GM19468 (cell line): ENCODE measurements at regions not wholly inside any gene's neighbourhood (a gene's known extent, or its start where the extent isn't known, plus 50 kb on each side); places are given as distances from the start of the nearest gene placed in this dataset.
"Not testable (repeated sequence)": the region's sequence is repeated elsewhere in the genome, so short reads cannot be mapped to it uniquely, and the experiment has no call there.

Experiments used
- ATAC-seq: cut with Tn5 transposase; IDR thresholded peaks from one replicate; pipeline ENCODE4 v1.9.1; 2021; ENCODE audit warnings: mild to moderate bottlenecking, moderate library complexity, moderate number of reproducible peaks; ENCODE audit not compliant: unreplicated experiment; ENCODE audit errors: extremely low read depth

DNA sequence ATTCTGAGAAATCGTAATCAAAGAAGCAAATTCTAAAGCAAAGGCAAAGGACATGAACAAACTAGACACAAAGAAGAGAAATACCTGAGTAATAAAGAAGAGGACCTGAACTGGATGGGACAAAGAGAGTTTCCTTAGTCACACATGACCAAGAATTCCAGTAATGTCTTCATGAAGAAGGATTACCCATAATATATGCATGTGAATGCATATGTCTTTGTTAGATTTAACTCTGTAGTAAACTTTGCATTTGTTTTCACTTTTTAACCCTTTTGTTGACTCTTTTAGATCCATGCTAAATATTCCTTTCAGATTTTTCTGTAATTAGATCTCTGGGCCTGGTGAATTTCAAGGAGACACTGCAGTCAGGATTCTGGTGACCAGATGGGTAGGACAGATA is 279.8 kb downstream of the ARRDC4 start:
- no peak for ATAC-seq

DNA sequence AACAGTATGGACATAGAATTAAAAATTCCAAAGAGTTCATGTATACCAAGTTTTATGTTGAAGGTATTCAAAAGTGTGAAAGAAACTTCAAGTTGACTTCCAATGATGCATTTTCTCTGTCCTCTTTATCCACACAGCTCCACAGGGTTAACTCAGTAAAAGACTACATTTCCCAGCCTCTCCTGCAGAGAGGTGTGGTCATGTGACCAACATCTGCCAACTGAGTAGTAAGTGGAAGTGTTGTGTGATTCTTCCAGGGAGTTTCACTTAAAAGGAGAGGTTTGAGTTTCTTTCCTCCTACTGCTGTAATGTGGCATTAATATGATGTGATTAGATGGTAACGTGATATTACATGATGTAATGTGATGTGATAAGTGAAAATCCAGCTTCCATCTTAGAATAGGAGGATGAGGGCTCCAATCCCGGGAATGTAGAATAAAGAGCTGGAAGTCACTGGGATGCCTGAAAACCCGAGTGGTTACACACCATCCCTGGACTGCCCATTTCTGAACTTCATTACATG is 280.6 kb downstream of the ARRDC4 start:
- no peak for ATAC-seq

DNA sequence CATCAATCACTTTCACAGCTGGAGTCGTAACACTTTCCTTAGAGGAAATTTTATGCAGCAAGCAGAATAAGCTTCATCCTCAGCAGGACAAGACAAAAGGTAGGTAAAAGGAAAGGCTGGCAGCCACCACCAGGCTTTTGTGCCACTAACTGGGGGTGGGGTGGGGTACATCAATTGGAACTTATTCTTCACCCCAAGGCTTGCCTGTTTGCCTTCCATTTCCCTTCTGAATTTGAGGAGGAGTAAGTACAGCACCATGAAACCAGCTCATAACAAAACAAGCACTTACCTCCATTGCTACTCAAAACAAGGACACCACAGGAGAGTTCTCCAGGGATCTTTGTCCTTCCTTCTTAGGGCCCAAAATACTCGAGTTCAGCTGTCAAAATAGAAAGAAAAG is 296.8 kb downstream of the ARRDC4 start:
- no peak for ATAC-seq

DNA sequence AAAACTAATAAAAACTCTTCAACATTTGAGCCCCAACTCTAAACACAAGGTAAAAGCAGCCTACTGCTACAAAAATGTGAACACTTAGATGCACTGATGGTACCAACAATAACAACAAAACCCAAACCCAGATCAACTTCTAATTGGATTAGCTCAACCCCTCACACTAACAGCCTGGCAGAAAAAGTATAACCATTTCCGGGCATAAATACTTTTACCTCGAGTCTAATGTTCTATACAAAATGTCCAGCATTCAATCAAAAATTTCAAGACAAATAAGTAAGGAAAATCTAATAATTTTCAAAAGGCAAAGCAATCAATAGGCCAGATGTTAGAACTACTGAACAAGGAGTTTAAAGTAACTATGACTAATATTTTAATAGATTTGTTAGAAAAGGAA is 303.3 kb downstream of the ARRDC4 start:
- ATAC-seq = no peak

DNA sequence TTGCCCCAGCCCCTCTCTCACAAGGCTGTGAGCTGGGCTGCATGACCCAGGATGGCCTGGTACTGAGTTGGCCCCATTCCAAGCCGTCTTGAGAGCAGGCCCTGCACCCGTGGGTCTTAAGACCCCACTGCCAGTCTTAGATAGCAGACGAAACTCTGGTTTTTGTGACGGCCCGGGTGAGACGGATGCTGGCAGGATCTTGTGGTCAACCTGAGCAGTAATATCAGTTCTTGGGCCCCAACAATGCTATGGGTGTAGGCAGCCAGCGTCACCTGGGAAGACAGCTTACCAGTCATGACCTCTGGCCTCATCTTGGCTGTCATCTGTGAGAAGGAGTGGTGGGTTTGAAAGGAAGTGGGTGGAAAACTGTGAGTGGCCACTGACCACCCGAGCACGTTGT is 305.8 kb downstream of the ARRDC4 start:
- no peak for ATAC-seq

DNA sequence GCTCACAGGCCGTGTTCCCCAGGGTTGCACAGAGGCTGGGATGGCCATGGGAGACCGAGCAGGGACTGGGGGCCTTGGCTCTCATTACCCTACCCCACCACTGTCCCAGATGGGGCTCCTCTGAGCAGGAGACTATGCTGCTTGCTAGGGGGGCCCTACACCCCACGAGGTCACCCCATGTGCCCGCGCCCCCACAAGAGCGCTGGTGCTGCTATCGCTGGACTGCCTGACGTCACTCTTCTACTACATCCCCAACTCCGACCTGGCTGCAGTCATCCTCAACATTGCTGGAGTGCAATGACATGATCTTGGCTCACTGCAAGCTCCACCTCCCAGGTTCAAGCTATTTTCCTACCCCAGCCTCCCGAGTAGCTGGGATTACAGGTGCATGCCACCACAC is 307.7 kb downstream of the ARRDC4 start:
- ATAC-seq = no peak

DNA sequence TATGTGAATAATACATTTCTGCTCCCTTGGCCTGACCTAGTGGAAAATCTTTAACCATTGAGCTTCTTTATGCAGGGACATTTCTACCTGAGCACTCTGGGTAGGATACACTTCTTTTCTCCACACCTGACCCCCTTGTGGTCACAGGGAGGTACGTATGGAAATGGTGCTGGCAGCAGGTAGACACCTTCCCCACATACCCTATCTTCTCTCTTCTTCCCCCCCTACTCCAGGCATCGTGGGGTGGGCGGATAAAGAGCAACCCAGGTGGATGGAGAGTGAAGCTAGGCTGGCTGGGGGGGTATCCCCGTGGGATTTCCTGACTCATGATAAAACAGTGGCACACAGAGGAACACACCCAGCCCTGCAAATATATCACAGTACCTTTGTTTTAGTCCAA is 312.1 kb downstream of the ARRDC4 start:
- no peak for ATAC-seq

DNA sequence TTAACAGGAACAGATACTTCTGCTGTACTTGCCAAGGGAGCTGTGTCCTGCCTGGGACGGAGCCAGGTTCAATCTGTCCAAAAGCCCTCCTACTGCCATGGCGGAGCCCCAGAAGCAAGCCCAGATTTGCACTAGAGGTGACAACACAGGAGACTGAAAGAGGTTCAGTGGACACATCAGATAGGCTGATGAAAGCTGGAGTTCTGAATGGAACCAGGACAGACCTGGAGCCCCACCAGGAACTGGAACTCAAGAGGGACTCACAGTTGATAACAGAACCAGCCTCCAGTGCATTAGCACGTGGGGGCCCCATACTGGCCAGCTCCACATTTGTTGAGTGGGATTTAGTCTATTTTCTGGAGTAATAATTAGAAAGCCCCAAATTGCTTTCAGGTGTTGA is 315.5 kb downstream of the ARRDC4 start:
- ATAC-seq = no peak

DNA sequence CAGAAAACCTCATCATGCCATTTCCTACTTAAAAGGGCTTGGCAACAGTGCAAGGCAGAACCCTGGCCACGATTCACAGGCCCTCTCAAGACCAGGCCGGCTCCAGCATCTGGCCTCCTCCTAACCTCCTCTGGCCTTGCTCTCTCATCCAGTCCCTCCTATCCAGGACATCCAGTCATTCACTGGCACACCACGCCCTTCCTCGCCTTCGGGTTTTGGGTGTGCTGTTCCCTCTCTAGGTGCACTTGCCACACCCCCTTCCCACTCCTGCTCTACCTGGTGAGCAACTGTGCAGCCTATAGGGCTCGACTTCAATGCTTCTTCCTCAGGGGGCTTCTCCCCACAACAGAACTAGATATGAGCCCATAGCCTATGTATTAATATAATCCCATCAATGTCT is 317.1 kb downstream of the ARRDC4 start:
- ATAC-seq = no peak

DNA sequence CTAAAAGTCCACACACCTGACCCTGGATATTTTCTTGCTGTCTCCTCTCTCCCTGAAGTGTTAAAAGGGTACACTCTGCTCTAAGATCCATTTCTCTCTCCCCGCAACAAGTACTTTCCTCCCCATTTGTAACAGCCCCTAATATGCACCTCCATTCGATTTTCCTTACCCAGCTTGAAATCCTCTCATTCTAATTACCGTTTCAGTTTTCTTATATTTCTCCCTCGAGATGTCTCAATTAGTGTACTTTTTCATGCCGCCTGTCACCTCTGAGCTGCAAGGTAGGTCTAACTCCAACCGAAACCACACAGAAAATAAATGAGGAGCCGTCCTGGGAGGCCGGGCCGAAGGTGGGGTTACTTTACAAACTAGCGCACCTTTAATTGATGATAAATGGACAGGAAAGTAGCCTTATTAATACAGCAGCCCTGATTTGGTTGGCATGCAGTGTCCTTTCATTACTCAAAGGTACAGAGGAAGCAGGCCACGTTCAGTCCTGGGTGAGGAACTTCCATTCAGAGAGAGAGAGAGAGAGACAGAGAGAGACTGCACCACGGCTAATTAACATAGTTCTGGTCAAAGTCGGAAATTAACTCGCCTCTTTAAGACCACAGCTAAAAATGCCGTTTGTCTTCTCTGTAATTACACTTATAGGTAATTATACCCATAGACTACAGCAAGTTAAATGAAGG is 319.9 kb downstream of the ARRDC4 start:
- no peak for ATAC-seq

DNA sequence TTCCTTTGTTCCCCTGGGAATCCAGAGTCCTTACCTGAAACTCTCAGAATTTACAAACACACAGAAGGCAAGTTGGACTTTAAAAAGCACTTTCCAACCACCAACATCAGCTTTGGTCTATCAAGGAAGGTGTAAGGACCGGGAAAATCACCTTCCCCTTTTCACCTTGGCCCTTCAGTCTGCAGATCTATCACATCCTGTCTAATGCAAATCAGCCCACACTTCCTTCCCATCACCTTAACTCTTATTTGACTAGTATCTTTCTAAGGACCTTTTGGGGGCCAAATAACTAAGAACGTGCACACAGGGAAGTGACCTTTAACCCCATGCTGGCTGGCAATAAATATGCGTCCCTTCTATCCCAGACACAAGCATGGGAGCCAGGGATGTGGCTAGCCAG is 320.6 kb downstream of the ARRDC4 start:
- ATAC-seq = no peak

DNA sequence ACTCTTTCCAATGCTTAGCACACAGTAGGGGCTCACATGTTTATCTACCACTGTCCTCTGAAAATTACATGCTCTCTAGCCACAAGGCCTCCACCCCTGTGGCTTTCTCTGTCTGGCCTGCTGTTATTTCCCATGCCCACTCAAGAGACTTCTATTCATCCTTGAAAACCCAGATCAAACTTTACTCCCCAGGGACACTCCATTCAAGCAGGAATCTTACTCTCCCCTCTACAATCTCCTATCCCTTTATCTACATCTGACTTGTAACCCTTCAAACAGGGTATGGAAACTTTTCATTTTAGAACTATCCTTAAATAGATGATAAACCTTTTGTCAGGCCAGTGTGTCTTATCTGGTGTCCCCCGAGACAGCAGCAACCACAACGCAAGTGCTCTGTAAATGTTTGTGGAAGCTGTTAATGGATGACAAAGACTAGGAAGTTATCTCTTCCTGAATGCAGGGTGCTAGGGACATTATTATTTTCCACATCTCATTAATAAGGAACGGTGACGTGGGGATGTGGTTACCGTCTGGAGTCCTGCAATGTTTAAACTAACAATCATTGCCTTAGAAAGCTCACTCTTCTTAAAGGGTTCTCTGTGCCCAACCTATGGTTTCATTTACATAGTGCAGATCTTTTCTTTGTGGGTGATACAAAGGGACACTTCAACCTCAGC is 322.3 kb downstream of the ARRDC4 start:
- no peak for ATAC-seq

DNA sequence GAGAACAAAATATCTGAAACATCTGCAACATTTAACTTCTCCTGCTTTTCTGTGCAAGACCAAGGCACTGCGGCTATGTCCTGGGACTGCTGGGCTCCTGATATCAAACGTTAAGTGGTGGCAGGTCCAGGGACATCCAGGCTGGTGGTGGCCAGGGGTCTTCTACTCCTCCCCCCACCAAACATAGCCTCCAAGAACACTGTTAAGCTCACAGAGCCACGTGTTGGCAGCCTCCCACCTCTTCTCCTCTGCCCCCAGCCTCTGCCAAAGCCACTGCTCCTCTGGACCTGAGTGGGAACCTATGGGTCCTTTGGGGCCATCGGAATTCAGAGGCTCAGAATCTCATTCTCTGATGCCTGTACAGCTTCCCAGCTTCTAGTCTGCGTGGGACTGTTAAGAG is 325.7 kb downstream of the ARRDC4 start:
- ATAC-seq = no peak

DNA sequence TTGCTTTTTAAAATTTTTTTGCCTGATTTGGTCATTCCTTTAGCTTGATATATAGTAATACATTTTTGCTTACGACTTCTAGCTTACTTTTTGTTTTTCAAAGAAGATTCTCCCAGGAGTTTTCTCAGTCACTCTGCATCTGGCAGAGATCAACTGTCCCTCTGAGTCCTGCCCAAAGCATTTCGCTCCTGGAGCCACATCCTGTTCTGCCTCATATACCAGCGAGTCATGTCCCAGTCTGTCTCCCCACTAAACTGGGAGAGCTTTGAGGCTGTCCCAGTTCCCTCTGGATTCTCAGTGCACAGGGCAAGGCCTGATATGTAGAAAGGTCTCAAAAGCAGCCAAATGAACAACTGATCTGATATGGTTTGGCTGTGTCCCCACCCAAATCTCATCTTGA is 326.3 kb downstream of the ARRDC4 start:
- ATAC-seq = no peak

DNA sequence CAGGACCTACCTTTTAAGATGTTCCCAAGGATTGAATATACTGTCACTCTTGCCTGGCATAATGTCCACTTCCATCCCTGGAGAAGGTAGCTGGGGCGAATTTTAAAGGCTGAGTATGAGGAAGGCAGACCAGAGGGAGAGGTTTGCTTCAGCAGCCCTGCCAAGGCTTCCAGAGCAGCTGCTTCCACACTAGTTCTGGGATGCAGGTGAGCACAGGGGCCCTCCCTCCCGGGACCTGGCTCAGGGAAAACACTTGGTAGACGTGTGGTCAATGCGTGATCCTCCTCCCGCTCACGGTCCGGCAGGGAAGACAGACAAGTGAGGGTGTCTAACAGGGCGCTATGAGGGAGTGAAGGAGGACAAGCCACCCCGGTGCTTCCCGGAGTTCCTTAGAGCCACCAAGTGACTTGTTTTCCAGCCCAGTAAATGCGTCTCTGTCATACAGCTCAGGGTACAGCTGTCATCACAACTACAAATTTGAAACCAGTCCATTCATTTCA is 327.6 kb downstream of the ARRDC4 start:
- no peak for ATAC-seq

DNA sequence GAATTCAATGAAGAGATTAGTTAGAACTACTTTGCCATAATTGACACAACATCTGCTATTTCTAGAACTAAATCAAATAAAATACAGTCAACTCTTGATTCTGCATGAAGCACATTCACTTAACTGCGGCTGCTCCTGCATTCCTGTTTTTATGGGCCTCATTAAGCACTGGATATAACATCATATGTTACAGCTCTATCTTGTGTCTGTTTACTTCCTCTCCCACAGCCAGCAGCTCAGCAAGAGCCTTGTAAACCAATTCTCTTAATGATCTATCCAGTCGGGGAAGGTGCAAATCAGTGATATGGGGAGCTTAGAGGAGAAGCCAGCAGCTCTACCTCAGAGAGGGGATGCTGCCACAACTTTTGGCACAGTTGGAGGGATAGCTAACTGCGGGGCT is 329.2 kb downstream of the ARRDC4 start:
- no peak for ATAC-seq

DNA sequence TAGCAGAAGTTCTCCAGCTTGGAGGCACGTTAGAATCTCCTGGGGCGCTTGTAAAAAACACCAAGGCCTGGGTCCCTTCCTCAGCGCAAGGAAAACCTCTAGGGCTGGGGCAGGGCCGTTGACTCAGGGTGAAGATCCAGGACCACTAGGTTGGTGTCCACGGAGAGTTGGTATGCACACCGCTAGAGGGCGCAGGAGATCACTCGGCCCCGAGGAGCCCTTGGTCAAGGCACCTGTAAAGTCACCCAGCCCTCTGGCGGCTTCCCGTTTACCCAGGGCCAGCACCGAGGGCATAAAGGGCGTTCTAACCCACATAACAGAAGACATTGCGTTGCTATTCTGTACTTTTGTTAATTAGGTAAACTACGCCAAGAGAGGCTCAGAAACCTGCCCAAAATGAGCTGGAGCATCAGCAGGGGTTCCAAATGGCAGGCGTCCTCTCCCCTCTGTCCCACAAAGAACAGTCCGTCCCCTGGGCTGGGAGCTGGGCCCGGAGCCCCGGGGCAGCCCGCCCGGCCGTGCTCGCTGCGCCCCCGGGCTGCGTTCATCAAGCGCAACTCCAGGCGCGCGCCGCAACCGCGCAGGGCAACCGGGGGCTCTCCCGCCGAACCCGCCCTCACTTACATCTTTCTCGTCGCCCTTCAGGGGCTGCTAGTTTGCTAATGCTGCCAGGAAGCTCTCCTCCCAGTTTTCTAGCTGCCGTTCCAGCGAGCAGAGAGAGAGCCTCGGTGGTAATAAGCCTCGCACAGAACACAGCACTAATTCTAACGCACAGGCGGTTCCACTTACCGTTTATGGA is 332.1 kb downstream of the ARRDC4 start:
- no peak for ATAC-seq

DNA sequence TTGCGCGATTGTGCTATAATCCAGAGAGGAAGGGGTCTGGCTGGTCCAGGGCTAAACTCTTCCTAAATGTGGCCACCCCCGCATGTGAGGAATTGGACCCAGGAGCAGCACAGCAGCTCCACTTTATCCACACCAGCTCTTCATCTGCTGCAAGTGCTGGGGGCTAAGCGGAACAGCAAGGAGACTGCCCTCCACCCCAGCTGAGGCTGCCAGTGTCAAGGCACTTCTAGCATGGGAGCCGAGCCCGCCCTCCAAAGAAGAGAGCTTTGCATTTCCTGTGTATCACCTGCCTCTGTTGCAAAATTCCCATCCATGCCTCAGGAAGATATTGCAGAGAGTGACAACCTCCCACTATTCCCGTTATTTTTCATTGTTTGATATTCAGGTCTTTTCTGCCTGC is 333.6 kb downstream of the ARRDC4 start:
- ATAC-seq = no peak

DNA sequence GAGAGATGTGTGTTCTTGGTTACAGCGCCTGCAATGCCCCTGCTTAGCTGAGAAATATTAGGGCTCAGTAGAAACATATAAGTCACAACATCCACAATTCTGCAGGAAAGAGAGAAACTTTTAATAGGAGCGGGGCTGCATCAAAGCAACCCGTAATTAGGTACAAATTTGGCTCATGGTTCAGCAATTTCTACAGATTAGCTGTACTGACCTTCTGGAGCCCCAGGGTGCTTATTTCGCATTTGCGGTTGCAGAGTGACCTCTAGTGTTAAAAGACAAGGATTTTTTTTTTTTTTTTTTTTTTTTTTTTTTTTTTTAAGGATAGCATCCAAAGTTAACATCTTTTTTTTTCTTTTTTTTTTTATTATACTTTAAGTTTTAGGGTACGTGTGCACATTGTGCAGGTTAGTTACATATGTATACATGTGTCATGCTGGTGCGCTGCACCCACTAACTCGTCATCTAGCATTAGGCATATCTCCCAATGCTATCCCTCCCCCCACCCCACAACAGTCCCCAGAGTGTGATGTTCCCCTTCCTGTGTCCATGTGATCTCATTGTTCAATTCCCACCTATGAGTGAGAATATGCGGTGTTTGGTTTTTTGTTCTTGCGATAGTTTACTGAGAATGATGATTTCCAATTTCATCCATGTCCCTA is 334.7 kb downstream of the ARRDC4 start:
- ATAC-seq = not testable (repeated sequence)

DNA sequence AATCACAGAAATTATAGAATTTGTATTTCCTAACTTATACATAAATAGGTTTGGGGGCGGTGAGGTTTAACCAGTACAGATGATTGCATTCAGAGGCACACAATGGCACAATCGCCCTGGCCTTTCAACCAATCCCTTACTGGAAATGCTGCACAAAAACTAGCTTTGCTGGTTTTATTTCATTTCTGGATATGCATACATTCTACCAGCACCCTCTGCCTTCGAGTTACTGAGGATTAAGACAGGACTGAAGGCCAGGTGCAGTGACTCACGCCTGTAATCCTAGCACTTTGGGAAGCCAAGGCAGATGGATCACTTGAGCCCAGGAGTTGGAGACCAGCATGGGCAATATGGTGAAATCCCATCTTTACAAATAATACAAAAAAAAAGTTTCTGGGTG is 336.1 kb downstream of the ARRDC4 start:
- no peak for ATAC-seq
